ENCODE measurements at regions not wholly inside any gene's neighbourhood (a gene's known extent, or its start where the extent isn't known, plus 50 kb on each side); places are given as distances from the start of the nearest gene placed in this dataset.

DNA sequence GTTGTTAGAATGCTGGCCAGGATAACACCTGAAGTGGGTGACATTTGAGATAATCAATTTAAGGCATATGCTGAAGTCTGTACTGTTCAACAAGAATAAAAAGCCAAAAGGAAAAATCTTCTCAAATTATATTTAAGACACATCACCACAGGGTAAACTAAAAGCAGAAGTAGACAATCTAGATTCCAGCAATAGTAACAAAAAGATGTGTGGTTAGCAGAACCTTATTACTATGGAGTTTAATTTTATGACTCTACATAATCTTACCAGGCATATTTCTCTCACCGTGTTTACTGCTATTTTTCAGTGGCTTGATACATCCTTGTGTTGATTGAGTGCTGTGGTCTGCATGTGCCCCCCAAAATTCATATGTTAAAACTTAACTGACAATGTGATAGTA lies 300.4 kb upstream of the ZP4 start:
- no peak overlapping the region for H3K4me3 ChIP-seq (ENCODE audit: low read length)

DNA sequence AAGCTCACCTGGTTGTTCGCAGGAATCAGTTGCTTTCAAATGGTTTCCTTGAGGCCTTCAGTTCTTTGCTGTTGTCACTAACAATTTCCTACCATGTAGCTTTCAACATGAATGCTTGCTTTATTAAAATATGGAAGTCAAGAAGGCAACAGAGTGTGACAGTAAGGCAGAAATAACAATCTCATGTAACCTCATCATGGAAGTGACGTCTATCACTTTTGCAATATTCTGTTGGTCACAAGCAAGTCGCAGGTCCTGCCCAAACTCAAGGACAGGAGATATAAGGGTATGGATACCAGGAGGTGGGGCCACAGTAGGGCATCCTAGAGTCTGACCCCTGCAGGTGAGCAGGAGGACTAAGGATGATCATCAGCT lies 296.8 kb upstream of the ZP4 start:
- H3K4me3 ChIP-seq (ENCODE audit: low read length): no peak overlapping the region
- TF ChIP-seq ZNF274 (IDR thresholded peaks at IDR 0.05; ENCODE audit: low read depth, low read length): no peak

More for the DNA sequence above, 300.4 kb upstream of the ZP4 start:
- TF ChIP-seq ZNF274 (IDR thresholded peaks at IDR 0.05; ENCODE audit: low read depth, low read length): no peak

DNA sequence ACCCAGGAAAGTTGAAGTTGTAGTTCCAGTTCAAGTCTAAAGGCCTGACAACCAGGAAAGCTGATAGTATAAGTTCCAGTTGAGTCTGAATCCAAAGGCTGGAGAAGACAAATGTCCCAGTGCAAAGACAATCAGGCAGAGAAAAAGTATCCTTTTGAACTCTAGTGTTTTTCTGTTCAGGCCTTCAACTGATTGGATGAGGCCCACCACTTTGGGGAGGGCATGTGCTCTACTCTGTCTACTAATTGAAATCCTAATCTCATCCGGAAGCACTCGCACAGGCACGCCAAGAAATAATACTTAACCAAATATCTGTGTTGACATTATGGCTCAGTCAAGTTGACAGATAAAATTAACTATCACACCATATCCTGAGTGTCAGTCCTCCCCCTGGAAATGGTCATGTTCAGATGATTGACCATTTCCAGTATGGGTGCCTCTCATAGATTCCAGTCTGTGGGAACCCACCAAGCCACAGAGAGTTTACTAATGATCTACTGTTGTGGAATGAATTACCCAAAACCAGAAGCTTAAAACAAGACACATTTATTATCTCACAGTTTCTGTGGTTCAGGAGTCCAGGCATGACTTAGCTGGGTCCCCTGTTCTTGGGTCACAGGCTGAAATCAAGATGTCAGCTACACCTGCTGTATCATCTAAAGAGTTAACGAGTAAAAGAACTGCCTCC lies 296.3 kb upstream of the ZP4 start:
- no peak for TF ChIP-seq ZNF274 (IDR thresholded peaks at IDR 0.05; ENCODE audit: low read depth, low read length)
- H3K4me3 ChIP-seq (ENCODE audit: low read length): no peak overlapping the region

DNA sequence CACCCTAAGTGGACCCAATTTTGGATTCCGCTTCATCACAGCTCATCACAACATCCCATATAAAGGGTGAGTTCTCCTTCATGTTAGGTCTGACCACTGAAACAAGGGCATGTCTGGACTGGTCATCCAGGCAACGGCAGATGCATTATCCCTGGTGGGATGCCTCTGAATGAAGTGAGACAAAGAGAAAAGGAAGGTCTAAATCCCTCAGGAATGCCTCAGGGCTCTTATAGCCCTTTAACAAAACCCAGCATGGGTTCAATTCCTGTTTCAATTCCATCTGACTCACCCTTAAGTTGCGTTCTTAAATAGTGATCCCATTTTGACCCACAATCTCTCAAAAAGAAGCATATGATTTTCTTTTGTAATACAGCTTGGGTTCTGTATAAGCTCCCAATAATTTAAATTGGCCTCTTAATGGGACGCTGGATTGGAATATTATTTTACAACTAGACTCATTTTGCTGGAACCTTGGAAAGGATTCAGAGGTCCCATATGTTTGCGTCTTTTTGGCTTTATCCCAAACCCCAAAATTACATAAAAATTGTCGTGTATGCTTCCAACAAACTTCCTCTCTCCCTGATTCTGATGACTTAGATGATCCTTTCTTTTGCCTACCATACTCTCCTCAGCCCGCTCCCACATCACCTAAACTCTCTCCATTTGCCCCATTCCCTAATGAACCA lies 287.4 kb upstream of the ZP4 start:
- no peak overlapping the region for H3K4me3 ChIP-seq (ENCODE audit: low read length)
- TF ChIP-seq ZNF274 (IDR thresholded peaks at IDR 0.05; ENCODE audit: low read depth, low read length): no peak

DNA sequence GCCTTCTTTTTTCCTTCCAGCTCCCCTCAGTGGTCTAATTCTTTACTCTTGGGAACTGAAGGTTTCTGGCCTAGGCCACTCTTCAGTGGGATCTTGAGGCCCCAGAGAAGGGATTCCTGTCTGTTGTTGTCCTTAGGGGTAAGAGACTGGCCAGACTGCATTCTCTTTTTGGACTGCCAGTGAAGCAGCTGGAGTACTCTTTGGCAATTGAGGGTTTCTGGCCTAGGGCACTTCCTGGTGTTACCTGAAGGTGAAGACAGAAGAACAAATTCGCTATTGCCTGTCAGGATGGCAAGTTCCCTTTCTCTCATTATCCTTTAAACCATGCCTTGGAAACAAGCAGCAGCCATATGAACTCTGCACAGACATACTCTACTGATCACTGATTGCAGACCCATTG lies 286.6 kb upstream of the ZP4 start:
- TF ChIP-seq ZNF274 (IDR thresholded peaks at IDR 0.05; ENCODE audit: low read depth, low read length): no peak
- no peak overlapping the region for H3K4me3 ChIP-seq (ENCODE audit: low read length)

DNA sequence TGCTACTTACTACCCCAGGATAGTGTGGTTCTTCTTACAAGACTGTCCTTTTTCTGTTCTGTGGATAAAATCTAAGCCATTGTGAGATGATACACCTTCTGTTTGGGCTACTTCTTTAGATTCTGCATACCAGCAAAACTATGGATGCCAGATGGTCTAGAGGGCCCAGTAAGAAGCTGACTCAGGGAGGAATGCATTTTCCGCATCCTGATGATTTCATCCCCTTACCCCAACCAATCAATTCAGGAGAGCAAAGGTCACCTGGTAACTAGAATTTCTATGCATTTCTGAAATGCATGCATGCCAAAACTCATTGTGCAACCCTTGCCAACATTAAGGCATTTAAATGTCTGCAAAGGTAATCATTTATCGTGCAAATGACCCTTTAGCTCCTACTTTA lies 285.7 kb upstream of the ZP4 start:
- no peak overlapping the region for H3K4me3 ChIP-seq (ENCODE audit: low read length)
- no peak for TF ChIP-seq ZNF274 (IDR thresholded peaks at IDR 0.05; ENCODE audit: low read depth, low read length)

DNA sequence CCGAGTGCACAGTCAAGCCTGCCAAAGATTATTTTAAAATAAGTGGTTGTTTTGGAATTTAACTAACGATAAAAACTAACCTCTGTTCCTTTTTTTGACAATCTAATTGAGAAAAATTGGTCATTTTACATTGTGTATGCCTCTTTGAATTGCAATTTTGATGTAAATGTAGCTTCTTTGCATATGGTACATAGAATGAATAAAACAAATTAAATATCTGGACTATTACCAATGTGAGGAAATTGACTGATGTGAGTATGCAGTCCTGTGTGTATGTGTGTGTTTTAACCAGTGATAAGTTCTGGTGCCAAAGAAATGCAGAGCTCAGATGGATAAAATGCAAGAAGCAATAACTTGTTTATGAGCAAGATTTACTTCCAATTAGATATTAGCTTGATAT lies 281.3 kb upstream of the ZP4 start:
- H3K4me3 ChIP-seq (ENCODE audit: low read length): no peak overlapping the region
- no peak for TF ChIP-seq ZNF274 (IDR thresholded peaks at IDR 0.05; ENCODE audit: low read depth, low read length)

DNA sequence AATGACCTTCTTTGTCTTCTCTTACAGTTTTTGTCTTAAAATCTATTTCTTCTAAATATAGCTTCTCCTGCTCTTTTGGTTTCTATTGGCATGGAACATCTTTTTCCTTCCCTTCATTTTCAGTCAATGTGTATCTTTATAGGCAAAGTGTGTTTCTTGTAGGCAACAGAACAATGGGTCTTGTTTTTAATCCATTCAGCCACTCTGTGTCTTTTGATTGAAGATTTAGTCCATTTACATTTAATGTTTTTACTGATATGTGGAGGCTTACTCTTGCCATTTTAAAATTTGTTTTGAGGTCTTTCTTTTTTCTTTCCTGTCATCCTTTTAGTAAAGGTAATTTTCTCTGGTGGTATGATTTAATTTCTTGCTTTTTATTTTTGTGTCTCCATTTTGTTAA lies 271.2 kb upstream of the ZP4 start:
- TF ChIP-seq ZNF274 (IDR thresholded peaks at IDR 0.05; ENCODE audit: low read depth, low read length): no peak
- H3K4me3 ChIP-seq (ENCODE audit: low read length): no peak overlapping the region

DNA sequence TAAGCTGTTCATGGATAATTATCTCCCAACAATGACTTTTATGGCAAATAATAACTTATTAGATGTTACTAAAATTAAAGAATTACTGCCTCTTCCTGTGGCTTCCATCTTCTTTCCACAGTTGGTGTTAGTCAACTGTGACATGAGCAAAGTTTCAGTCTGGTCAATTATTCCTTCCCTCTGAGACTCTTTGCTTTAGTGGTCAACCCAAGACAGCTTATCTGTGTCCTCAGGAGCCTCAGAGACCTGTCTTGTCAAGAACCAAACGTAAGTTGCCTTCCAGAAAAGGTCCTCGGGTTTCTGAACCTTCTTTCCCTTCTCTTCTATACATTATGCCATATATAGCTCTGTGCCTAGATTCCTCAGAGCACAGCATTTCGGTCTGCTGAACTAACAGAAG lies 263.2 kb upstream of the ZP4 start:
- TF ChIP-seq ZNF274 (IDR thresholded peaks at IDR 0.05; ENCODE audit: low read depth, low read length): no peak
- H3K4me3 ChIP-seq (ENCODE audit: low read length): no peak overlapping the region

DNA sequence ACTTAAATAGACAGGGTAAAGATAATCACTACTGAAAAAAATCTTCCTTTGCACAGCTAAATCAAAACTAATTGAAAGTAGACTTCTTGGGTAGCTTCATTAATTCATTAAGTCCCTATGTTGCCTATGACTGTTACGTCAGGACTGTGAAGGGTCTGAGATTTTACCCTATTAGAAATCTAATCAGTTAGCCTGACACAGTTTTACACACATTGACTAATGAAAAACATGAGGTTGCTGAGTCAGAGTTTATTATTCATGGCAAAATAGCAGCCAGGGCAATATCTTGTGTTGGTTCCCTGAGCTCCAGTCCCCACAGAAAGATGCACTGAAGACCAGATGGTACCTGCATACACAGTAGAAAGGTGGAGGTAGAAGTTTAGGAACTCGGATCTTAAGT lies 262.5 kb upstream of the ZP4 start:
- no peak for TF ChIP-seq ZNF274 (IDR thresholded peaks at IDR 0.05; ENCODE audit: low read depth, low read length)
- no peak overlapping the region for H3K4me3 ChIP-seq (ENCODE audit: low read length)

DNA sequence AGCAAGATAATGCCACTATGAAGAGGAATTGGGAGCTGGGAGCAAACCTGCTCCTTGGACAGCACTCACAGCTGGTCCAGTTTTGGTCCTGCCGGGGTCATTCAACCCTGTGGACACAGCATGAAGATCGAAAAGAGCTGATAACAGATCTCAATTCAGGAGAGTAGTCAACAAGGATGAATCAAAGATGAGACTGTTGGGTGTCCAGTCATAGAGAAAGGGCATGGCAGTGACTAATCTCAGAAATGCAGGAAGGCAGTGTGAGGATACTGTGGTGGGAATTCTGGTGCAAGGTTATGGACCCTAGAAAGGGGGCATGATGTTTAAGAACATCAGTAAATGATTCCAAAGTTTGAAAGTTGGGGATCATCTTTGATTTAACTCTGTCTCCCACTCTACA lies 261.4 kb upstream of the ZP4 start:
- no peak for TF ChIP-seq ZNF274 (IDR thresholded peaks at IDR 0.05; ENCODE audit: low read depth, low read length)
- no peak overlapping the region for H3K4me3 ChIP-seq (ENCODE audit: low read length)

DNA sequence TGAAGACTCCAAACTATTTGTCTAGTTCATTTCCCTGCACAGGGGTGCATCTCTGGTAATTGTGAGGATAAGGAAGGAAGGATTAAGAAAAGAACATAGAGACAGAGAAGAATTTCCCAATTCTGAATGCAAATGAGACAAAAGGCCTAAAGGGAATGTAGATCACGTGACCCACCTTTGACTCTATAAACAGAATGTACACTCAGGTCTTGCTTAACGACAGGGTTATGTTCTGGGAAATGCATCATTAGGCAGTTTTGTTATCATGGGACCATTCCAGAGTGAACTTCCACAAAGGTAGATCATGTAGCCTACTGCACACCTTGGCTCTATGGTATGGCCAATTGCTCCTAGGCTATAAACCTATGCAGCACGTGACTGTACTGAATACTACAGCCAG lies 252.3 kb upstream of the ZP4 start:
- no peak for TF ChIP-seq ZNF274 (IDR thresholded peaks at IDR 0.05; ENCODE audit: low read depth, low read length)
- no peak overlapping the region for H3K4me3 ChIP-seq (ENCODE audit: low read length)

DNA sequence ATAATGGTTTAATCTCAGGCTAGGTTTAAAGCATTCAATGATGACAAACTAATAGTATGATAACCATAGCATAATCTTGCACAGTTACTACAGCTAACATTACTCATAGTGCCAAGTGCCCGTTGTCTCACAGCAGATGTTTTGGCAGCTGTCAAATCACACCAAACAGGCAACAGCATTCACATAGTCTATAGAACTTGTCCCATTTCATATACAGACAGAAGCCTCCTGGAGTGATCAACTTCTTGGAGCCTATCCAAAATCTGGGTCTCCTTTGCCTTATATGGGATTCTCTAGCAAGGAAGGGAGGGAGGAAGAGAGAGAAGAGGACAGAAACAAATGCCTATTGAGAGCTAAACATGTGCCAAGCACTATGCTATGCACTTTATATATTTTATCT lies 250.6 kb upstream of the ZP4 start:
- no peak for TF ChIP-seq ZNF274 (IDR thresholded peaks at IDR 0.05; ENCODE audit: low read depth, low read length)
- no peak overlapping the region for H3K4me3 ChIP-seq (ENCODE audit: low read length)

DNA sequence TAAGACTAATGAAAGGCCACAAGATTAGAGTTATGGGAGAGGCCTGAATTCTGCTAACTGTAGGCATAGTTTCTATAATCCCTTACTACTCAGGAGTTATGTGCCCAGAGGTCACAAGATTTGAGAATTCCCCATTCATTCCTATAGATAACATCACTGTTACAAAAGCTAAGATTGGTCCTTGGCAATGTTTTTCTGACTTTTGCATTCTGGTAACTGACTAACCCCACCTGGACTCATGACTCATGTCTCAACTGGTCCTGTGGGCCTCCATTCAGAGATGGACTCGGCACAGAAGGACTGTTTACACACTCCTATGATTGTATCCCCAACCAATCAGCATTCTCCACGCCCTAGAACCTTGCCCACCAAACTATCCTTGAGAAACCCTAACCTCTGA lies 249.0 kb upstream of the ZP4 start:
- TF ChIP-seq ZNF274 (IDR thresholded peaks at IDR 0.05; ENCODE audit: low read depth, low read length): no peak
- H3K4me3 ChIP-seq (ENCODE audit: low read length): no peak overlapping the region

DNA sequence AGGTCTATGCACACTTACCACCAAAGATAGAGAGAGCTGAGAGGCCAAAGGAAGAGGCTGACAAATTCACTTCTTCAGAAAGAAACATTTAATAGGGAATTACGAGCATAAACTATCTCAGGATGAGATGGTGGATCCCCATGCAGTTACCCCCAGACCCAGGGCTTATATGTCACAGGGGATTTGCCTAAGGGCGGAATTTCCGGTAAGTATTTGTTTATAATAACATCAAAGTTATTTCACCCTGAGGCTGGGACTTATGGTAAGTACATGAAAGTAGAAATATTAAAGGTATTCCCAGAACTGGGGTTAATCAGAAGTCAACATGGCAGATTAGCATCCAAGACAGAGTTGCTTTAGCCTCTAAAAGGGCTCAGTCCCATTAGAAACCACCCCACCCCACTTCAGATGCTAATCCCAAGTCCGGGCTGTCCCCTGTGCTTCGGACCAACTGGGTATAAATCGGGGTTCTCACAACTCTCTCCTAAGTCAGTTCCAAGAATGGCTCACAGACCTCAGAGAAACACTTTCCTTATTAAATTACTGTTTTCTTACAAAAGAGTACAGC lies 247.4 kb upstream of the ZP4 start:
- no peak for TF ChIP-seq ZNF274 (IDR thresholded peaks at IDR 0.05; ENCODE audit: low read depth, low read length)
- H3K4me3 ChIP-seq (ENCODE audit: low read length): no peak overlapping the region
